ENCODE measurements at regions not wholly inside any gene's neighbourhood (a gene's known extent, or its start where the extent isn't known, plus 50 kb on each side); places are given as distances from the start of the nearest gene placed in this dataset.

GRCh38 chr6:30804333-30804732, 60.0 kb upstream of the IER3 start:
- TF ChIP-seq ZNF8 (CRISPR knock-in tag; IDR thresholded peaks at IDR 0.05) (no peak), TCF4 (CRISPR knock-in tag; IDR thresholded peaks at IDR 0.05; ENCODE audit: borderline replicate concordance) (no peak), OSR1 (CRISPR knock-in tag; IDR thresholded peaks at IDR 0.05) (no peak), TSHZ2 (CRISPR knock-in tag; IDR thresholded peaks at IDR 0.05) (no peak), TOX (CRISPR knock-in tag; IDR thresholded peaks at IDR 0.05; ENCODE audit: borderline replicate concordance) (no peak), CSDC2 (CRISPR knock-in tag; IDR thresholded peaks at IDR 0.05) (no peak), ESRRG (CRISPR knock-in tag; IDR thresholded peaks at IDR 0.05) (no peak), BACH2 (CRISPR knock-in tag; IDR thresholded peaks at IDR 0.05; ENCODE audit: borderline replicate concordance) (no peak), GLIS3 (CRISPR knock-in tag; IDR thresholded peaks at IDR 0.05) (no peak), ZFP3 (CRISPR knock-in tag; IDR thresholded peaks at IDR 0.05) (no peak), SNAI2 (CRISPR knock-in tag; IDR thresholded peaks at IDR 0.05) (no peak)
- no peak for ATAC-seq

- TF ChIP-seq ZC3H10 (CRISPR knock-in tag; IDR thresholded peaks at IDR 0.05) = no peak
- no peak for TF ChIP-seq ISL1 (CRISPR knock-in tag; IDR thresholded peaks at IDR 0.05)
- no peak for TF ChIP-seq ESRRG (CRISPR knock-in tag; IDR thresholded peaks at IDR 0.05)
- no peak for TF ChIP-seq CSDC2 (CRISPR knock-in tag; IDR thresholded peaks at IDR 0.05)
- TF ChIP-seq CSRNP3 (CRISPR knock-in tag; IDR thresholded peaks at IDR 0.05) = no peak
- no peak for TF ChIP-seq TOX (CRISPR knock-in tag; IDR thresholded peaks at IDR 0.05; ENCODE audit: borderline replicate concordance)
- TF ChIP-seq ZNF70 (CRISPR knock-in tag; IDR thresholded peaks at IDR 0.05) = no peak
- TF ChIP-seq GLIS3 (CRISPR knock-in tag; IDR thresholded peaks at IDR 0.05) = no peak
- no peak for ATAC-seq
These were observed 58.4 kb upstream of the IER3 start for GRCh38 chr6:30802731-30803130.

- TF ChIP-seq PATZ1 (CRISPR knock-in tag; IDR thresholded peaks at IDR 0.05; ENCODE audit: borderline replicate concordance) (no peak), OSR1 (CRISPR knock-in tag; IDR thresholded peaks at IDR 0.05) (no peak), BACH2 (CRISPR knock-in tag; IDR thresholded peaks at IDR 0.05; ENCODE audit: borderline replicate concordance) (no peak), ESRRG (CRISPR knock-in tag; IDR thresholded peaks at IDR 0.05) (no peak), ZNF70 (CRISPR knock-in tag; IDR thresholded peaks at IDR 0.05) (no peak), CSDC2 (CRISPR knock-in tag; IDR thresholded peaks at IDR 0.05) (no peak), ZC3H10 (CRISPR knock-in tag; IDR thresholded peaks at IDR 0.05) (no peak), ZFP30 (CRISPR knock-in tag; IDR thresholded peaks at IDR 0.05) (no peak), ZNF565 (CRISPR knock-in tag; conservative IDR thresholded peaks at IDR 0.05; ENCODE audit: low read depth) (no peak), ARNTL (CRISPR knock-in tag; IDR thresholded peaks at IDR 0.05; ENCODE audit: borderline replicate concordance, low read depth) (no peak), TCF4 (CRISPR knock-in tag; IDR thresholded peaks at IDR 0.05; ENCODE audit: borderline replicate concordance) (no peak), ISL1 (CRISPR knock-in tag; IDR thresholded peaks at IDR 0.05) (no peak), GLIS3 (CRISPR knock-in tag; IDR thresholded peaks at IDR 0.05) (no peak), POU6F1 (CRISPR knock-in tag; IDR thresholded peaks at IDR 0.05; ENCODE audit: borderline replicate concordance, low read depth) (no peak), ZFP3 (CRISPR knock-in tag; IDR thresholded peaks at IDR 0.05) (no peak), TOX (CRISPR knock-in tag; IDR thresholded peaks at IDR 0.05; ENCODE audit: borderline replicate concordance) (no peak), RARB (CRISPR knock-in tag; IDR thresholded peaks at IDR 0.05) (no peak)
- ATAC-seq = no peak
These were observed 57.6 kb upstream of the IER3 start for GRCh38 chr6:30801950-30802349.

GRCh38 chr6:30800871-30801270, 56.5 kb upstream of the IER3 start:
- ATAC-seq = no peak
- TF ChIP-seq PATZ1 (CRISPR knock-in tag; IDR thresholded peaks at IDR 0.05; ENCODE audit: borderline replicate concordance) = no peak
- no peak for TF ChIP-seq OSR1 (CRISPR knock-in tag; IDR thresholded peaks at IDR 0.05)
- no peak for TF ChIP-seq ZFP30 (CRISPR knock-in tag; IDR thresholded peaks at IDR 0.05)
- TF ChIP-seq ISL1 (CRISPR knock-in tag; IDR thresholded peaks at IDR 0.05) = no peak
- no peak for TF ChIP-seq ZC3H10 (CRISPR knock-in tag; IDR thresholded peaks at IDR 0.05)
- no peak for TF ChIP-seq BACH2 (CRISPR knock-in tag; IDR thresholded peaks at IDR 0.05; ENCODE audit: borderline replicate concordance)
- TF ChIP-seq PPARA (CRISPR knock-in tag; IDR thresholded peaks at IDR 0.05; ENCODE audit: borderline replicate concordance) = no peak
- TF ChIP-seq ZNF8 (CRISPR knock-in tag; IDR thresholded peaks at IDR 0.05) = no peak
- no peak for TF ChIP-seq ZFP3 (CRISPR knock-in tag; IDR thresholded peaks at IDR 0.05)
- no peak for TF ChIP-seq TOX (CRISPR knock-in tag; IDR thresholded peaks at IDR 0.05; ENCODE audit: borderline replicate concordance)
- TF ChIP-seq SNAI2 (CRISPR knock-in tag; IDR thresholded peaks at IDR 0.05) = no peak

Measured in SK-N-SH treated with all-trans-retinoic acid at 6 μM for 48 hours (cell line).